Esophagus squamous epithelium (tissue), 4 donors: ENCODE measurements at regions not wholly inside any gene's neighbourhood (a gene's known extent, or its start where the extent isn't known, plus 50 kb on each side); places are given as distances from the start of the nearest gene placed in this dataset.

Experiments used
- CTCF ChIP-seq, 6 experiments: fragments of 450-650 bp in 4 of 6; fragments of 200-600 bp in 2 of 6; sonication (generic) in 2 of 6; IDR thresholded peaks; one replicate each; pipeline ENCODE4 v1.5.1; 2016 to 2019; ENCODE audit warnings: antibody characterized with exemption in 6 of 6, mild to moderate bottlenecking in 4 of 6, moderate library complexity in 4 of 6
- POLR2A ChIP-seq, 4 donors: fragments of 450-650 bp; IDR thresholded peaks; one replicate each; pipeline ENCODE4 v1.6.1; 2017; ENCODE audit warnings: antibody characterized with exemption in 4 of 4, mild to moderate bottlenecking in 4 of 4, moderate library complexity in 3 of 4

DNA sequence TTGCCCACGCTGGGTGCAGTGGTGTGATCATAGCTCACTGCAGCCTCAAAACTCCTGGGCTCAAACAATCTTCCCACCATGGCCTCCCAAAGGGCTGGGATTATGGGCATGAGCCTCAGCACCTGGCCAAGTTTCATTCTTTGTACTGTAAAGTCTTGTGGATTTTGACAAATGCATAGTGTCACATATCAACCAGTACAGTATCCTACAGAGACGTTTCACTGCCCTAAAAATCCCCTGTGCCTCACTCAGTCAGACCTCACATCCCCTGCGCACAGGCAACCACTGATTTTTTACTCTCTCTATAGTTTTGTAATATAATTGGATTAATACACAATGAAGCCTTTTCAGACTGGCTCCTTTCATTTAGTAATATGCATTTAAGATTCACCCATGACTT is 130.7 kb upstream of the UBE2E1 start:
- no peak for TF ChIP-seq CTCF (IDR thresholded peaks at IDR 0.05)
- TF ChIP-seq POLR2A (IDR thresholded peaks at IDR 0.05) = no peak
